HepG2 (cell line): ENCODE measurements at regions not wholly inside any gene's neighbourhood (a gene's known extent, or its start where the extent isn't known, plus 50 kb on each side); places are given as distances from the start of the nearest gene placed in this dataset.

Experiments used
- ELF1 ChIP-seq: sonication (generic); formaldehyde crosslinking; IDR thresholded peaks from 2 replicates; pipeline ENCODE4 v1.4.0; 2020; ENCODE audit warnings: missing genetic modification reagents
- MAX ChIP-seq: IDR thresholded peaks from 2 replicates; pipeline ENCODE4 v1.6.1; 2012; ENCODE audit warnings: inconsistent platforms
- PHF8 ChIP-seq: sonication (generic); formaldehyde crosslinking; IDR thresholded peaks from 2 replicates; pipeline ENCODE4 v1.5.0; 2020; ENCODE audit warnings: missing genetic modification reagents

GRCh38 chr16:87007907-87008306, 309.3 kb downstream of the C16orf95 start:
- TF ChIP-seq ELF1 (CRISPR knock-in tag) (no peak), MAX (no peak), PHF8 (CRISPR knock-in tag) (no peak)
